ENCODE measurements at regions not wholly inside any gene's neighbourhood (a gene's known extent, or its start where the extent isn't known, plus 50 kb on each side); places are given as distances from the start of the nearest gene placed in this dataset.

- peaks cover 5% of the 10 kb centered on the region for H3K4me1 ChIP-seq (ENCODE audit: insufficient read depth)
- no peaks in the 10 kb centered on the region for H3K9me2 ChIP-seq (replicated peaks; ENCODE audit: insufficient read depth)
- H3K27me3 ChIP-seq = no peaks in the 10 kb centered on the region
- H3K36me3 ChIP-seq (replicated peaks; ENCODE audit: insufficient read depth, low read depth) = no peaks in the 10 kb centered on the region
- H3K4me3 ChIP-seq = no peak overlapping the region
- no peak overlapping the region for H2AFZ ChIP-seq
- H3K9me3 ChIP-seq (ENCODE audit: low read depth) = no peaks in the 10 kb centered on the region
- H3K4me2 ChIP-seq = no peak overlapping the region
- 82% methylated on average over 2 of the region's 2 CpGs for WGBS (ENCODE audit: low lambda C conversion rate, missing lambda C conversion rate)
- H3K79me2 ChIP-seq = no peaks in the 10 kb centered on the region
- no peak for DNase-seq (ENCODE audit: low spot score)
- peak overlapping the region; percentile 49 for H3K27ac ChIP-seq
- TF ChIP-seq CTCF (IDR thresholded peaks at IDR 0.05; ENCODE audit: poor library complexity) = peak; percentile 18
- no peak for TF ChIP-seq EZH2phosphoT487 (IDR thresholded peaks at IDR 0.05; ENCODE audit: low read depth, severe bottlenecking, unreplicated experiment)
- no peaks in the 10 kb centered on the region for H4K20me1 ChIP-seq (ENCODE audit: insufficient read depth, poor library complexity, severe bottlenecking)
Measured at GRCh38 chr4:103499094-103499493, 220.7 kb downstream of the TACR3 start.

DNA sequence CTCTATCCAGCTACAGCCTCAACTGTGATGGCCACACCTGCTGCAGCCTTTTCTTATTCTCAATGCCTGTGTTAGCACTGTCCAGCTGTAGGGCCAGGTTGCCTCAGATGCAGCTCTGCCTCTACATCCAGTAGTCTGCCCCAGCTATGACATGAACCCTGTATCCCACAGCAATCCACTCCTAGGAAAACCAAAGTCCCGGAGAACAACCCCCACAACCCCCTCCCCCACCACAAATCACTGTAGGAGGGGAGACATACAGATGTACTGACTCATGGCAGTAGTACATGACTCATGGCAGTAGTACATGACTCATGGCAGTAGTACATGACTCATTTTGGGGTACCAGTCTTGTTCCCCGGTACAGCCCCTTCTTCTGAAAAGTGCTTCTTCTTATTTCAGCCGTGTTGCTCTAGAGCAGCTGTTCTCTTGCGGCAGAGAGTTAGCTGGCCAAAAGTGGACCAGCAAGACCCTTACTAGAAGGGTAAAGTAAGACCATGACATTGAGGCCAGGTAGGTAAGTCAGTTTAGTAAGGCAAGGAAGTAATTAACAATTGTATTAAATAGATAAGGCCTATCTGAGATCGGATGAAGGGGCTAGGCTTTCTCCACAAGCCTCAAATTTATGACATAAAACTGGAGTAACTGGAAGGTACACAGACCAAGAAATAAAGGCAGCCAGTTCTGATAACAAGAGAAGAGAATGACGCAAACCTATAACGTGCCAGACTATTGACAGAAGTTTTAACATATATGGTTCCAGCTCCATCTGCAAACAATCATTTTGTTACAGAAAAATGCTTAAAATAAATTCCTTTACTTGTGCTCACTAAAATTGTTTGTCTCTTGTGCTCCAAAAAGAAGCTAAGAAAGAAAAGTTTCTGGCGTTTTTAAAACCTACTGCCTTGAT lies 221.4 kb downstream of the TACR3 start:
- DNase-seq (ENCODE audit: low spot score) = peak; percentile 35
- H3K36me3 ChIP-seq (replicated peaks; ENCODE audit: insufficient read depth, low read depth) = no peaks in the 10 kb centered on the region
- no peaks in the 10 kb centered on the region for H3K27me3 ChIP-seq
- no peaks in the 10 kb centered on the region for H3K79me2 ChIP-seq
- 47% methylated on average over 8 of the region's 8 CpGs for WGBS (ENCODE audit: low lambda C conversion rate, missing lambda C conversion rate)
- H3K4me1 ChIP-seq (ENCODE audit: insufficient read depth) = peaks cover 5% of the 10 kb centered on the region
- TF ChIP-seq EZH2 (IDR thresholded peaks at IDR 0.05; ENCODE audit: borderline replicate concordance) (no peak), EZH2phosphoT487 (IDR thresholded peaks at IDR 0.05; ENCODE audit: low read depth, severe bottlenecking, unreplicated experiment) (no peak), CTCF (IDR thresholded peaks at IDR 0.05; ENCODE audit: poor library complexity) (no peak)
- H4K20me1 ChIP-seq (ENCODE audit: insufficient read depth, poor library complexity, severe bottlenecking) = no peaks in the 10 kb centered on the region
- peak overlapping the region; percentile 31 for H3K4me2 ChIP-seq
- H3K4me3 ChIP-seq = no peak overlapping the region
- no peaks in the 10 kb centered on the region for H3K9me2 ChIP-seq (replicated peaks; ENCODE audit: insufficient read depth)
- no peaks in the 10 kb centered on the region for H3K9me3 ChIP-seq (ENCODE audit: low read depth)
- H3K27ac ChIP-seq = peak overlapping the region; percentile 66
- H2AFZ ChIP-seq = no peak overlapping the region

DNA sequence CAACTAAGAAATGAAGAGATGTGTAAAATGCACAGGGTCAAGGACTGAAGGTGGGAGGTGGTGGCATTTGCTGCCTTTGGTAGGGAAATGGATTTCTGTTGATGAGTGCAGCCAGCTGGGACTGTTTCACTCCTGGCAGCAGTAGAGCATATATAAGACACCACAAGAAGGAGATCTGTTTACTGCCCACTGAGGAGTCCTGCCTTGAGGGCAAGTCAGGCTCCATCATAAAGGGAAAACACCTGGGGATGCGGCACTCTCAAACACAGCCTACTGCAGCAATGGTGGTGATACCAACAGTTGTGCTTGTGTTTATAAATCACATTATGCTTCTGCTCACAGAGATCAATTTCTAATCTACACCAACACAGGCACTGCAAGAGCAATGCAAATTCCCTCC lies 222.1 kb downstream of the TACR3 start:
- H3K4me1 ChIP-seq (ENCODE audit: insufficient read depth) = peaks cover 5% of the 10 kb centered on the region
- no peak overlapping the region for H2AFZ ChIP-seq
- H3K27ac ChIP-seq = no peak overlapping the region
- no peaks in the 10 kb centered on the region for H3K79me2 ChIP-seq
- H3K4me2 ChIP-seq = no peak overlapping the region
- no peaks in the 10 kb centered on the region for H3K9me3 ChIP-seq (ENCODE audit: low read depth)
- no peaks in the 10 kb centered on the region for H3K9me2 ChIP-seq (replicated peaks; ENCODE audit: insufficient read depth)
- 65% methylated on average over 1 of the region's 1 CpG for WGBS (ENCODE audit: low lambda C conversion rate, missing lambda C conversion rate)
- TF ChIP-seq EZH2phosphoT487 (IDR thresholded peaks at IDR 0.05; ENCODE audit: low read depth, severe bottlenecking, unreplicated experiment) (no peak), CTCF (IDR thresholded peaks at IDR 0.05; ENCODE audit: poor library complexity) (no peak), EZH2 (IDR thresholded peaks at IDR 0.05; ENCODE audit: borderline replicate concordance) (no peak)
- no peaks in the 10 kb centered on the region for H4K20me1 ChIP-seq (ENCODE audit: insufficient read depth, poor library complexity, severe bottlenecking)
- H3K36me3 ChIP-seq (replicated peaks; ENCODE audit: insufficient read depth, low read depth) = no peaks in the 10 kb centered on the region
- H3K27me3 ChIP-seq = no peaks in the 10 kb centered on the region
- no peak for DNase-seq (ENCODE audit: low spot score)
- H3K4me3 ChIP-seq = no peak overlapping the region
